GM19043 (cell line): ENCODE measurements at regions not wholly inside any gene's neighbourhood (a gene's known extent, or its start where the extent isn't known, plus 50 kb on each side); places are given as distances from the start of the nearest gene placed in this dataset.
A peak's percentile ranks its signal among the peaks of the same experiment; 100 is the strongest.
"Not testable (repeated sequence)": the region's sequence is repeated elsewhere in the genome, so short reads cannot be mapped to it uniquely, and the experiment has no call there.

Experiments used
- ATAC-seq: cut with Tn5 transposase; IDR thresholded peaks from one replicate; pipeline ENCODE4 v1.9.1; 2021; ENCODE audit warnings: low read depth; ENCODE audit not compliant: unreplicated experiment

DNA sequence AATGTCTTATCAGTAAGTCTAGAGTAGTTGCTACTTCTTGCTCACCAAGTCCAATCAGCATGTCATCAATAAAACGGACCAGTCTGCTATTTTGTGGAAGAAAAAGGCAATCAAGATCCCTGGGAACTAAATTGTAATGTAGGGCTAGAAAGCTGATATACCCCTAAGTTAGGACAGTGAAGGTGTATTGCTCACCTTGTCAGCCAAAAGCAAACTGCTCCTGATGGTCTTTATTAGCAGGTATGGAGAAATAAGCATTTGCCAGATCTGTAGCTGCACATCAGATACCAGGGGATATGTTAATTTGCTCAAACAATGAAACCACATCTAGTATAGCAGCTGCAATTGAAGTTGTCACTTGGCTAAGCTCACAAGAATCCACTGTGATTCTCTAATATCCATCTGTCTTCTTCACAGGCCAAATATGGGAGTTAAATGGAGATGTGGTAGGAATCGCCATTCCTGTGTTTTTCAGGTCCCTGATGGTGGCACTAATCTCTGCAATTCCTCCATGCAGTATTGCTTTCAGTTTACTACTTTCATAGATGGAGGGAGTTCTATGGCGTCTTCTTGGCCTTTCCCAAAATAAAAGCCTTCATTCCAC lies 75.0 kb downstream of the TMEM237 start:
- ATAC-seq: no peak

DNA sequence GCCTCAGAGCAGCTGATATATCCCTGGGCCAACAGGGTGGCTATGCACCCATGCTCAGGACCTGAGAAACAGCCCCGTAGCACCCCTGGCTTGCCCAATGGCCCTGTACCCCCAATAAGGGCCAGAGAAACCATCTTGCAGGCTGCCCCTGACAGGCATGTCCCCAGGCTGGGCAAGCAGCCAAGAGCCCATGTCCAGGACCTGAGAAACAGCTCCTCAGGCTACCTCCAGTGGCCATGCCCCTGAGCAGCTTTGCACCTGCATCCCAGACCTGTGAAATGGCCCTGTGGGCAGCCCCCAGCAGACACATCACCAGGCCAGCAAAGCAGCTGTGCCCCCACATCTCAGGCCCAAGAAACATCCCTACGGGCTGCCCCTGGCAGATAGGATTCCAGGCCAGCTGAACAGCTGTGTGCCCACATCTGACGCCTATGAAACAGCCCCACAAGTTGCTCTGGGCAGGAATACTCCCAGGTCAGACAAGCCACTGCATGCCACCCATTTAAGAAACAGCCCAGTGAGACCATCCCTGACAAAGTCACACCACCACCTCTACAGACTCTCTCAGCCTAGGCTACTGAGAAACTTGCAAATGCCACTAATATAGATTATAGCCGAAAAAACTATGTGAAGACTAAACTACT lies 84.1 kb downstream of the TMEM237 start:
- ATAC-seq: no peak

DNA sequence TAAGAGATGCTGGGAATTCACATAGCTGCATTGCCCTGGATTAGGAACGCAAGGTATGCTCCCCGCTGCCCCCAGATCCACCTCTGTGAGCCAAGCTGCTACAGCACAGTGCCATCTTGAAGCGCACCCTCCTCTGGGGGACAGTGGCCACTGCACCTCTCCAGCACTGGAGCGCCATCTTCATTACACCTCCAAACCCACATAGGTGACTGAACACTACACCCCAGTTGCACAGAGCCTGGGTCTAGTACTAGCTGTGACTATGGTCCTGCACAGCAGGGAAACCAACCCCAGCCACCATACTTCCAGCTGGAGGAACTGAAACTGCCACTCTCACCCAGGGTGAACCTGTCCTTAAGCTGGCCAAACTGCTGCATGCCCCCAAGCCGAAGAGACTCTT lies 84.6 kb downstream of the TMEM237 start:
- ATAC-seq: no peak

DNA sequence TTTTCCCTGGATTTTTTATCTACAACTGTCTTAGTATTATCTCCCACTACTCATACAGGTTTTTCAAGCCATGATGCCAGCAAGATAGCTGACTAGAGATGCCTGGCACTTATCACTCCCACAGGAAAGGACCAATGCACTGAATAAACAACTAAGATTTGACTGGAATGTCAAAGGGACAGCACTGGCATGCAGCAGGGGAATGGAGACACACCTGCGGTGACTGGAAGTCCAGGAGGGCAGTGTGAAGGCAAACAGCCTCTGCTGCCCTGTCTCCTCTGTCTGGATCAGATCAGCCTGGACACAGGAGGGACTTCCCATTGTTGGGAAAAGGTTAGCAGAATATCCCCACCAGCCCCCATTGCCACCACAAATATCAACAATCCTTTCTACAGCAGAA lies 85.1 kb downstream of the TMEM237 start:
- ATAC-seq: no peak

DNA sequence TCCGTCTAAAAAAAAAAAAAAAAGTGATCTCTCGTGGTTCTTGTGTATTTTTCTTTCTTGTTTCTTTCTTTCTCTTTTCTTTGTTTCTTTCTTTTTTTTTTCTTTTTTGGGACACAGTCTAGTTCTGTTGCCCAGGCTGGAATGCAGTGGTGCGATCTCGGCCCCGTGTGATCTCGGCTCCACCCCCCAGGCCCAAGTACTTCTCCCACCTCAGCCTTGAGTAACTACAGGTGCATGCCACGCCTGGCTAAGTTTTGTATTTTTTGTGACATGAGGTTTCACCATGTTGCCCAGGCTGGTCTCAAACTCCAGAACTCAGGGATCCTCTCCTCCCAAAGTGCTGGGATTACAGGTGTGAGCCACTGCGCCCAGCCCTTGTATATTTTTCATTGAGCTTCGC lies 91.4 kb downstream of the TMEM237 start:
- no peak for ATAC-seq

DNA sequence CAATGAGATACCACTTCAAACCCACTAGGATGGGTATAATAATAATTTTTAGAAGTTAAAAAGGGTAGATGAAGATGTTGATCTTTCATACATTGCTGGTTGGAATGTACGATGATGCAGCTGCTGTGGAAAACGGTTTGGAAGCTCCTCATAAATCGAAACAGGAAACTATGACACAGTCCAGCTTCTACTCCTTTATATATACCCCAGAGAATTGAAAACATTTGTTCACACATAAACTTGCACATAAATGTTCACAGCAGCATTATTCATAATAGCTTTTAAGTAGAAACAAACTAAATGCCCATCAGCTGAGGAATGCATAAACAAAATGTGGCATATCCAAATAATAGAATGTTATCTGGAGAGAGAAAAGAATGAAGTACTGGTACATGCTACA lies 95.0 kb downstream of the STRADB start:
- no peak for ATAC-seq

DNA sequence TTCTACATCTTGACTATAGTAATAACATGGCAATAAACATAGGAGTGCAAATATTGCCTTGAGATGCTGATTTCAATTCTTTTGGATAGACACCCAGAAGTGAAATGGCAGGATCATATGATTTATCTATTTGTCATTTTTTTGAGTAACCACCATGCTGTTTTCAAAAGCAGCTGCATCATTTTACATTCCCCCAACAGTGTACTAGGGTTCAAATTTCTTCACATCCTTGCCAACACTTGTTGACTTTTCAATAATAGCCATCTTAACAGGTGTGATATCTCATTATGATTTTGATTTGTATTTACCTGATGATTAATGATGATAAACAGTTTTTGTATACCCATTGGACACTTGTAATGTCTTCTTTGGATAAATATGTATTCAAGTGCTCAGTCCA lies 90.8 kb downstream of the STRADB start:
- no peak for ATAC-seq

DNA sequence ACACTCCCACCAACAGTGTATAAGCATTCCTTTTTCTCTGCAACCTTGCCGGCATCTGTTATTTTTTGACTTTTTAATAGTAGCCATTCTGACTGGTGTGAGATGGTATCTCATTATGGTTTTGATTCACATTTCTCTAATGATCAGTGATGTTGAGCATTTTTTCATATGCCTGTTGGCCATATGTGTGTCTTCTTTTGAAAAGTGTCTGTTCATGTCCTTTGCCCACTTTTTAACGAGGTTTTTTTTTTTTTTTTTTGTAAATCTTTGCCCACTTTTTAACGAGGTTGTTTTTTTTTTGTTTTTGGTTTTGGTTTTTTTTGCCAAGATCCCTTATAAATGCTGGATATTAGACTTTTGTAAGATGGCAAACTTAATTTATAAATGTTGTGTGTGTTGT lies 87.7 kb downstream of the STRADB start:
- not testable (repeated sequence) for ATAC-seq

DNA sequence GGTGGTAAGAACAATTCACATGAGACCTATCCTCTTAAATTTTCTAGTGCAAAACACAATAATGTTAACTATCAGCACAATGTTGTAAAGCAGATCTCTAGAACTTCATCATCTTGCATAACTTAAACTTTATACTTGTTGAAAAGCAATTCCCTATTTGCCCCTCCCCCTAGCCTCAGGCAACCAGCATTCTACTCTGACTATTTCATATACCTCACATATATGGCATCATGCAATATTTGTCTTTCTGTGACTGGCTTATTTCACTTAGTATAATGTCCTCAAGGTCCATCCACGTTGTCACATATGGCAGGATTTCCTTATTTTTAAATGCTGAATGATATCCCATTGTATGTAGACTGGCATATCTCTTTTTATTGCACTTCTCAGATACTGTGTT lies 86.5 kb downstream of the STRADB start:
- no peak for ATAC-seq

DNA sequence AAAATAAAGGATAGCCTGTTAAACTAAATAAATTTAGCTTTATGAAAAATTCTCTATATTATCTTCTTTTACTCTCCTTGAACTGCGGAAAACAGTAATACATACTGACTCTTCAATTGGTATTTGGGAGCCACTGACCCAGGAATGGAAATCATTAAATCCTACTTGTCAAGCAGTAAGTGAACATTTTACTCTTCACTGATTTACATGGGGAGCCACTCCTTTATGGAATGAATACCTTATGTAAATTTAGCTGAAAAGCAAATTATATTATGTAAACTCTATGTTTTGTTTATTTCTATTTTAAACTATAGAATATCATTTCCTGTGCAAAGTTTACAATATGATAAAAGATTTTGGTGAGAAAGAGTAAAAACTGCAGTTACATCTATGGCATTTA lies 85.2 kb downstream of the STRADB start:
- no peak for ATAC-seq

DNA sequence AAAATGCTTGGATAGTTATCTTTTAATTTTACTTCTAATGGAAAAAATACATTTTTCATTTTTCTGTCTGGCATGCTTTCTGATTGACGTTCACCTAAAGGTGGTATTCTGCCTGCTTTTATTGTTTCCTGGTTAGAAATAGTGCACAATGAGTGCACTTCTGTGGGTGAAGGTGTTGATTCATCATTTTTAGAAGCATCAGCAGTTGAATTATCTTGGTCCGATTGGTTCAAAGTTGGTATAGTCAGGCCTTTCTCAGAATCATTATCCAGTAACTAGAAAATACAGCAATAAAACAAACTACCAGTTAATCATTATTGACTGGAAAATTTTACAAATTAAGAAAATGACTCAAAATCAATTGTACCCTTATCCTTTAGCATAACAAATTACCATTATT lies 84.5 kb downstream of the STRADB start:
- no peak for ATAC-seq

DNA sequence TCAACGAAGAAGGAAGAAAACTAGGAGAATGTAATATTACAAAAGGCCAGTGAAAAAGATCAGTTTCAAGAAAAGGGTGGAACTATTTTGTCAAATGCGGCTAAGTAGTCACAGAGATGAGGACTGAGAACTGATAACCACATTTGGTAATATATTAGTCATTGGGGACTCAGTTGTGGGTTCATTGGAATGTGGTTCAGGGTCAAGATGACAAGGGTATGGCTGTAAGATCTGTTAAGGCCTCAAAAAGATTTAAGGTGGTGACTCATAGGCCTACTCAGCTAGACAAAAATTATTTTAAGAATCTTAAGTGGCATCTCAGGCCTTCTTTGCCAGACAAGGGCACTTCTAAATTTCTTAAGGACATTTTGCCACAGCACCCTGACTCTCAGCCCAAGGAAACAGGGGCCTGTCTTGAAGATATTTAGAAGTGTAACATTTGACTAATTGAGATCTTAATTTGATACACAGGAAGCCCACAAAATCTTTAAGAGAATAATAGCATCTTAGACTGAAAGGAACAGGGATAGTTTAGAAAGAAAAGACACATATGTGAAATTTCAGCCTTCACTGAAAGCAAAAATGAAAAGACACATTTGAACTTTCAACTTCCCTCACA lies 81.3 kb downstream of the STRADB start:
- peak; percentile 78 for ATAC-seq
